HCT116 (cell line): ENCODE measurements at regions not wholly inside any gene's neighbourhood (a gene's known extent, or its start where the extent isn't known, plus 50 kb on each side); places are given as distances from the start of the nearest gene placed in this dataset.

Experiments used
- ATAC-seq: fragments of 200-7000 bp; cut with Tn5 transposase; 2 replicates; pipeline ENCODE4 v1.9.1; 2020; ENCODE audit warnings: mild to moderate bottlenecking, moderate library complexity
- BruUV-seq: library from RNA; stranded (reverse); fragments of 400-500 nt; replicated peaks from 2 replicates; lab custom pipeline; 2021; lab: Mats Ljungman, UMichigan
- CTCF ChIA-PET: fragments of 300-600 bp; sonication (Branson Sonifier 250); formaldehyde crosslinking; loops from one replicate; lab custom pipeline; 2021; ENCODE audit warnings: antibody characterized with exemption; lab: Charles Lee
- POLR2A ChIA-PET: fragments of 300-600, 350-600 bp; sonication (Branson Sonifier 250); formaldehyde crosslinking; loops from one replicate; lab custom pipeline; 2021; ENCODE audit warnings: antibody characterized with exemption; lab: Charles Lee
- RAD21 ChIA-PET, 2 experiments: fragments of 300-600 bp; sonication (Branson Sonifier 250); formaldehyde crosslinking; loops; one replicate each; lab custom pipeline; 2023; ENCODE audit warnings: low total read pairs in 2 of 2; ENCODE audit not compliant: uncharacterized antibody in 2 of 2, unreplicated experiment in 2 of 2, low non-redundant PET in 1 of 2; lab: Charles Lee
- DNase-seq: peaks from one replicate; pipeline ENCODE4 v3.0.0-alpha.2; 2010; ENCODE audit warnings: low read depth, low spot score
- H2AFZ ChIP-seq: fragments of 200-600 bp; shearing (Covaris generic), sonication (generic); 2 replicates; pipeline ENCODE4 v1.6.1; 2017; ENCODE audit warnings: low read depth, mixed run types, mixed read lengths, antibody characterized with exemption, low read length; ENCODE audit not compliant: poor library complexity, severe bottlenecking
- H3K27ac ChIP-seq: 2 replicates; pipeline ENCODE4 v1.5.1; 2012; ENCODE audit warnings: low read depth, low read length
- H3K27me3 ChIP-seq: fragments of 200-600 bp; sonication (generic); 2 replicates; pipeline ENCODE4 v1.6.1; 2016; ENCODE audit warnings: mixed run types, low read length, mixed read lengths; ENCODE audit not compliant: insufficient read depth
- H3K36me3 ChIP-seq, 2 experiments: fragments of 200-500 bp in 1 of 2; fragments of 200-600 bp in 1 of 2; sonication (Bioruptor generic) in 1 of 2; sonication (generic) in 1 of 2; 2 replicates each; pipeline versions ENCODE4 v1.5.1 to v1.6.1; 2014 to 2016; ENCODE audit warnings: low read length in 2 of 2, inconsistent platforms in 1 of 2, mixed read lengths in 1 of 2, mixed run types in 1 of 2; ENCODE audit not compliant: insufficient read depth in 2 of 2, control insufficient read depth in 1 of 2
- H3K4me1 ChIP-seq, 2 experiments: fragments of 200-600 bp in 1 of 2; sonication (generic) in 1 of 2; 2 replicates each; pipeline versions ENCODE4 v1.5.1 to v1.6.1; 2012 to 2017; ENCODE audit warnings: low read length in 2 of 2, inconsistent platforms in 1 of 2, mild to moderate bottlenecking in 1 of 2, mixed read lengths in 1 of 2, mixed run types in 1 of 2, moderate library complexity in 1 of 2; ENCODE audit not compliant: insufficient read depth in 2 of 2, control insufficient read depth in 1 of 2
- H3K4me2 ChIP-seq: fragments of 200-600 bp; sonication (generic); 2 replicates; pipeline ENCODE4 v1.6.1; 2017; ENCODE audit warnings: mixed run types, low read length, mixed read lengths
- H3K4me3 ChIP-seq, 2 experiments: fragments of 200-600 bp in 1 of 2; sonication (generic) in 1 of 2; replicated peaks in 1 of 2; 2 replicates each; pipeline ENCODE4 v1.5.1; 2011 to 2016; ENCODE audit warnings: low read length in 2 of 2, control low read depth in 1 of 2, low read depth in 1 of 2, mild to moderate bottlenecking in 1 of 2, mixed read lengths in 1 of 2, mixed run types in 1 of 2
- H3K79me2 ChIP-seq: fragments of 200-600 bp; sonication (generic); 2 replicates; pipeline ENCODE4 v1.6.1; 2017; ENCODE audit warnings: mild to moderate bottlenecking, mixed run types, low read length, moderate library complexity, mixed read lengths; ENCODE audit not compliant: insufficient read depth
- H3K9ac ChIP-seq: fragments of 200-600 bp; sonication (generic); 2 replicates; pipeline ENCODE4 v1.6.1; 2016; ENCODE audit warnings: low read length, mixed read lengths
- H3K9me2 ChIP-seq: fragments of 200-600 bp; sonication (generic), shearing (Covaris generic); 2 replicates; pipeline ENCODE4 v1.6.1; 2017; ENCODE audit warnings: mixed run types, mild to moderate bottlenecking, moderate library complexity; ENCODE audit not compliant: insufficient read depth
- H3K9me3 ChIP-seq, 2 experiments: fragments of 200-500 bp in 1 of 2; fragments of 200-600 bp in 1 of 2; sonication (Bioruptor generic) in 1 of 2; sonication (generic) in 1 of 2; 2 replicates each; pipeline ENCODE4 v1.6.1; 2014 to 2017; ENCODE audit warnings: low read length in 2 of 2, mixed read lengths in 2 of 2, inconsistent platforms in 1 of 2, low read depth in 1 of 2, mild to moderate bottlenecking in 1 of 2, mixed run types in 1 of 2, moderate library complexity in 1 of 2; ENCODE audit not compliant: control insufficient read depth in 1 of 2, insufficient read depth in 1 of 2
- H4K20me1 ChIP-seq: fragments of 200-600 bp; sonication (generic), shearing (Covaris generic); 2 replicates; pipeline ENCODE4 v1.6.1; 2017; ENCODE audit warnings: mixed run types, mild to moderate bottlenecking, moderate library complexity; ENCODE audit not compliant: insufficient read depth
- CBX3 ChIP-seq: IDR thresholded peaks from 2 replicates; pipeline ENCODE4 v1.6.1; 2012; ENCODE audit warnings: low read depth
- CEBPB ChIP-seq: IDR thresholded peaks from 2 replicates; pipeline ENCODE4 v1.6.1; 2012; ENCODE audit warnings: low read depth
- EGR1 ChIP-seq: IDR thresholded peaks from 2 replicates; pipeline ENCODE4 v1.6.1; 2012; ENCODE audit warnings: low read depth
- ELF1 ChIP-seq: IDR thresholded peaks from 2 replicates; pipeline ENCODE4 v1.6.1; 2012; ENCODE audit warnings: low read depth, borderline replicate concordance
- EZH2 ChIP-seq: fragments of 200-600 bp; sonication (generic); IDR thresholded peaks from 2 replicates; pipeline ENCODE4 v1.6.1; 2017; ENCODE audit warnings: antibody characterized with exemption, mixed run types
- EZH2phosphoT487 ChIP-seq: fragments of 200-600 bp; IDR thresholded peaks from 2 replicates; pipeline ENCODE4 v1.6.1; 2018; ENCODE audit warnings: antibody characterized with exemption, borderline replicate concordance
- FOSL1 ChIP-seq: IDR thresholded peaks from 2 replicates; pipeline ENCODE4 v1.6.1; 2012; ENCODE audit warnings: low read depth
- POLR2A ChIP-seq: IDR thresholded peaks from 2 replicates; pipeline ENCODE4 v1.7.0; 2011; ENCODE audit warnings: borderline replicate concordance; ENCODE audit not compliant: insufficient read depth, insufficient read length; ENCODE audit errors: extremely low read depth
- POLR2AphosphoS5 ChIP-seq: IDR thresholded peaks from 2 replicates; pipeline ENCODE4 v1.6.1; 2011; ENCODE audit warnings: mild to moderate bottlenecking, low read depth, low read length, moderate library complexity
- RAD21 ChIP-seq: IDR thresholded peaks from 2 replicates; pipeline ENCODE4 v1.6.1; 2012; ENCODE audit warnings: low read depth, mild to moderate bottlenecking
- SIN3A ChIP-seq: IDR thresholded peaks from 2 replicates; pipeline ENCODE4 v1.6.1; 2012; ENCODE audit warnings: low read depth
- TCF7L2 ChIP-seq: IDR thresholded peaks from 2 replicates; pipeline ENCODE4 v1.7.0; 2011; ENCODE audit warnings: borderline replicate concordance, inconsistent platforms; ENCODE audit not compliant: insufficient read depth, insufficient read length; ENCODE audit errors: extremely low read depth
- ZFX ChIP-seq: fragments of 450-650 bp; IDR thresholded peaks from 2 replicates; pipeline ENCODE4 v1.6.1; 2017
- intact Hi-C: fragments of 100-400 bp; cut with micrococcal nuclease; formaldehyde crosslinking; loops from 2 replicates; pipeline ENCODE4 v1.10.0; 2022
- TF ChIP-seq, protein P1 (sequence below): IDR thresholded peaks from 2 replicates; pipeline ENCODE4 v1.6.1; 2012
- TF ChIP-seq, protein P2 (sequence below), 3 experiments: fragments of 200-600 bp in 1 of 3; sonication (generic) in 1 of 3; IDR thresholded peaks in 2 of 3; conservative IDR thresholded peaks in 1 of 3; 2 replicates each; pipeline ENCODE4 v1.5.1; 2012 to 2017; ENCODE audit warnings: low read depth in 2 of 3, low read length in 2 of 3, antibody characterized with exemption in 1 of 3, borderline replicate concordance in 1 of 3, control low read depth in 1 of 3, mild to moderate bottlenecking in 1 of 3, mixed read lengths in 1 of 3, mixed run types in 1 of 3, moderate library complexity in 1 of 3; ENCODE audit not compliant: insufficient read depth in 1 of 3
- TF ChIP-seq, protein P3 (sequence below): IDR thresholded peaks from 2 replicates; pipeline ENCODE4 v1.6.1; 2012

DNA sequence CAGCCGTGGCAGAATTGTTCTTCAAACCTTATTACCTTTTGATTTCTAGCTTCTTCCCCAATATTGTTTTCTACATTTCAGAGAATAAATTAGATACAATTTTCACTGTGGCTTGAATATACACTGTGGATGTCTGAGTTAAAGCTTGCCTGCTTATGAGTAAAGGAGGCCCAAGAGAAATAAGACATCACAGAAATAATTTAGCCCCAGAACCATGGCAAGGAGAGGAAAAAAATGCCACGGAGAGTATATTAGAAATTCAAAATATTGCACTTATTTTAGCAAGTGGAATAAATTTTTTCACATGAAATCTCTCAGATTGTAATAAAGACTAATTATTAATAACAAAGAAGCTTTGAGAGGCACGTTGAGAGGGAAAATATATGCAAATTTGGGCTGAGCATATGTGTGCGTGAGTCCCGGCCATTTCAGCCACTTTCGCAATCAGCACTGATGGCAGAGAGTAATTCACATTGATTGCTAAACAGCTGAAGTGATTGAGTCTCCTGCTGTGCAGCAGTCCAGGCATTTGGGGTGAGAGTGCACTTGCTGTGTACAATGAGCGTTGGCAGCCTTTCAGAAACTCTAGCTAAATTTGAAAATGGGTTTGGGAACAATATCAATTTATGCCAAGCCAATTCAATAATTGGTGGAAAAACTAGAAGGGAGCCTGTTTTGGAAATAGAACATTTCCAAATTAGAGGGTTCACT, 596.0 kb downstream of the EPM2A start:
- H3K9me3 ChIP-seq: no peaks in the 10 kb centered on the region
- intact Hi-C loops: no loop called here
- H3K36me3 ChIP-seq: no peaks in the 10 kb centered on the region
- H2AFZ ChIP-seq: no peak overlapping the region
- H3K27ac ChIP-seq: no peak overlapping the region
- ChIA-PET POLR2A (no interaction called here), RAD21 (no interaction called here), CTCF (interaction anchor here (1.7 kb wide), 1 partner anchor 9 kb away, joined by 3 read pairs; no protein-coding TSS in a partner anchor)
- TF ChIP-seq SIN3A (no peak), EGR1 (no peak), EZH2 (no peak), TCF7L2 (no peak), POLR2AphosphoS5 (no peak), POLR2A (no peak)
- ATAC-seq: no peak
- H3K9ac ChIP-seq: no peak overlapping the region
- H3K27me3 ChIP-seq: no peaks in the 10 kb centered on the region
- no peak for DNase-seq
- H3K9me2 ChIP-seq: no peaks in the 10 kb centered on the region
- H3K4me3 ChIP-seq: no peak overlapping the region
- no peaks in the 10 kb centered on the region for H4K20me1 ChIP-seq
- H3K79me2 ChIP-seq: no peaks in the 10 kb centered on the region
- BruUV-seq: no TSS peak
- no peaks in the 10 kb centered on the region for H3K4me1 ChIP-seq
- no peak overlapping the region for H3K4me2 ChIP-seq

DNA sequence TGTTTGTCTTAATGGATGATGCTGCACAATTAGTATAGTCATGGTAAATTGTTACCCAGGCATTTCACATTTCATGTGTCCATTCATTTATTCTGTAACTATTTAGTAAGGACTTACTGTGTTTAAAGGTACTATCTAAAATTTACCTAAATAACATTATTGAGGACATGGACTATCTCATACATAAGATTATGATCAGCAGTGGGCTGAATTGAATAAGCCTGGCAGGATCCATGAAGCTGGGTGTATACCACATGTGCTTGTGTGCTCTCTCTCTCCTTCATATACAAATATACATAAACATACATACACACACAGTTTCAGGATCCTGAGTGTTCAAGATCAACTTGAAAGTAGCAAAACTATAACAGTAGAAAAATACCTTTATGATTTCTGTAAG, 595.4 kb downstream of the EPM2A start:
- no peak for ATAC-seq

More for the DNA sequence above, 595.4 kb downstream of the EPM2A start:
- Histone ChIP-seq H3K9me2 (no peaks in the 10 kb centered on the region), H3K4me2 (no peak overlapping the region), H3K27me3 (no peaks in the 10 kb centered on the region), H3K36me3 (no peaks in the 10 kb centered on the region), H4K20me1 (no peaks in the 10 kb centered on the region), H3K4me3 (no peak overlapping the region), H2AFZ (no peak overlapping the region), H3K4me1 (no peaks in the 10 kb centered on the region), H3K9ac (no peak overlapping the region), H3K9me3 (no peaks in the 10 kb centered on the region), H3K27ac (no peak overlapping the region), H3K79me2 (no peaks in the 10 kb centered on the region)
- no TSS peak for BruUV-seq
- intact Hi-C loops: no loop called here
- CTCF ChIA-PET: interaction anchor here (1.7 kb wide), 1 partner anchor 9 kb away, joined by 3 read pairs; no protein-coding TSS in a partner anchor
- no peak for TF ChIP-seq FOSL1
- no peak for TF ChIP-seq RAD21
- TF ChIP-seq EGR1: no peak
- no peak for TF ChIP-seq ELF1
- TF ChIP-seq POLR2AphosphoS5: no peak
- TF ChIP-seq CEBPB: no peak
- no peak for TF ChIP-seq CBX3
- no peak for TF ChIP-seq ZFX
- no peak for TF ChIP-seq EZH2
- TF ChIP-seq, protein P1, sequence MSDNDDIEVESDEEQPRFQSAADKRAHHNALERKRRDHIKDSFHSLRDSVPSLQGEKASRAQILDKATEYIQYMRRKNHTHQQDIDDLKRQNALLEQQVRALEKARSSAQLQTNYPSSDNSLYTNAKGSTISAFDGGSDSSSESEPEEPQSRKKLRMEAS: no peak
- no peak for TF ChIP-seq EZH2phosphoT487
- TF ChIP-seq, protein P2, sequence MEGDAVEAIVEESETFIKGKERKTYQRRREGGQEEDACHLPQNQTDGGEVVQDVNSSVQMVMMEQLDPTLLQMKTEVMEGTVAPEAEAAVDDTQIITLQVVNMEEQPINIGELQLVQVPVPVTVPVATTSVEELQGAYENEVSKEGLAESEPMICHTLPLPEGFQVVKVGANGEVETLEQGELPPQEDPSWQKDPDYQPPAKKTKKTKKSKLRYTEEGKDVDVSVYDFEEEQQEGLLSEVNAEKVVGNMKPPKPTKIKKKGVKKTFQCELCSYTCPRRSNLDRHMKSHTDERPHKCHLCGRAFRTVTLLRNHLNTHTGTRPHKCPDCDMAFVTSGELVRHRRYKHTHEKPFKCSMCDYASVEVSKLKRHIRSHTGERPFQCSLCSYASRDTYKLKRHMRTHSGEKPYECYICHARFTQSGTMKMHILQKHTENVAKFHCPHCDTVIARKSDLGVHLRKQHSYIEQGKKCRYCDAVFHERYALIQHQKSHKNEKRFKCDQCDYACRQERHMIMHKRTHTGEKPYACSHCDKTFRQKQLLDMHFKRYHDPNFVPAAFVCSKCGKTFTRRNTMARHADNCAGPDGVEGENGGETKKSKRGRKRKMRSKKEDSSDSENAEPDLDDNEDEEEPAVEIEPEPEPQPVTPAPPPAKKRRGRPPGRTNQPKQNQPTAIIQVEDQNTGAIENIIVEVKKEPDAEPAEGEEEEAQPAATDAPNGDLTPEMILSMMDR (IDR thresholded peaks at IDR 0.05 in 2 of 3, conservative IDR thresholded peaks at IDR 0.05 in 1 of 3; ENCODE audit: borderline replicate concordance in 1 of 3, insufficient read depth in 1 of 3, low read depth in 2 of 3, low read length in 2 of 3): no peak
- TF ChIP-seq, protein P3, sequence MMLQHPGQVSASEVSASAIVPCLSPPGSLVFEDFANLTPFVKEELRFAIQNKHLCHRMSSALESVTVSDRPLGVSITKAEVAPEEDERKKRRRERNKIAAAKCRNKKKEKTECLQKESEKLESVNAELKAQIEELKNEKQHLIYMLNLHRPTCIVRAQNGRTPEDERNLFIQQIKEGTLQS: no peak
- RAD21 ChIA-PET: no interaction called here
- DNase-seq: no peak
- POLR2A ChIA-PET: no interaction called here
